Muscle of back (tissue), 3 donors: ENCODE measurements at regions not wholly inside any gene's neighbourhood (a gene's known extent, or its start where the extent isn't known, plus 50 kb on each side); places are given as distances from the start of the nearest gene placed in this dataset.
"Not testable (repeated sequence)": the region's sequence is repeated elsewhere in the genome, so short reads cannot be mapped to it uniquely, and the experiment has no call there.

Experiments used
- DNase-seq, 3 donors: peaks; one replicate each; pipeline versions ENCODE4 v3.0.0 to v3.0.0-alpha.2; 2013

DNA sequence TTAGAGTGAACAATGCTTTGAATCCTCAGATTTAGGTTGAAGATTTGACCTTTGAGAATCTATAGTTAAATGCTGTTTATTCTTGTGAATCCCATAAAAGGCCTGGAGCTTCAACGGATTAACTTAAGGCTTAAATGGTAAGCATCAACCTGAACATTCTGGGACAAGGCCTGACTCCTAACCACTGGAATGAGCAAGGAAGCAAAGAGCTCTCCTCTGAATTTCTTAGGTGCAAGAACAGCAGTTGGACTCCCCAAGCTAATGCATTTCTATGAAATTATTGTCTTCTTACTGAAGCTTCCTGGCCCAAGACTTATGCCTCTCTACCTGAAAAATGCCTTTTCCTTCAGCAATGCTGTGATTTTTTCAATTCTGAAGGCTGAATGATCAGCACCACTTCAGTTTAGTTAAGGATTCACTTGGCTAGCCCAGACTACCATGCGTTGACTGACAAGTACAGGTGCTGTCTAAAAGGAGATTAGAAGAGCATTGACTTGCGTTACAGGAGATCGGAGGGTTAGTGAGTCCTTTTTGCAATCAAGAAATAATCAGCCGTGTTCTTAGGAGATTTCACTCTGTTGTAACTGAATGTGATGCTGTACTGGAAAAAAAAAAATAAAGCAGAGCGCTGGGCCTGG is 178.5 kb downstream of the ZC3H11B start:
- DNase-seq, result peak in 2 of 3 donors; percentile 26 to 54

DNA sequence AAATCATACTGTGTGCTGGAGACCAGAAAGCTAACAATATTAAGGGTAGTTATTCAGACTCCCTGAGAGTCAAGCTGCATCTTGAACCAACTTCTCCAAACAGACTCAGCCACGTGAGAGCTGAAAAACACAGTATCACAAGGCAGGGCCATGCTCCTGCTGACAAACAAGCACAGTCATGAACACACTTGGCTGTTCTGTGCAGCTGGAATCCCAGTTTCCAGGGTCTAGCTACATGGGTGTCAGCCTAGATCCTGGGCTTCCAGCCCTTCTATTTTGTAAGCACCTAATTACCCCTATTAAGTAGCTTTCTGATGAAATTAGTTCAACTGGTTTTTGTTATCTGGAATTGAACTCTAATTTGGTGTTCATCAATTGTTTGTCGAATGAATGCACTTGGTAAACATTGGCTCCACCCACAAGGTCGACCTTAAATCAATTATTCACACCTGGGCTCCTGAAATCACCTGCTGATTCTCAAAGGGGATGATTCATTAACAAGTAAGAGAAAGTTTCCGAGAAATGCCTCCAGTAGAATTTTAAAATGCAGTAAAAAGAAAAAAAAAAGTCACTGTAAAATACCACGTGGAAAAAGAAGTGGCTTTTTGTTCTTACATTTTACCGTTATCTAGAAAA is 179.3 kb downstream of the ZC3H11B start:
- DNase-seq, result no peak

DNA sequence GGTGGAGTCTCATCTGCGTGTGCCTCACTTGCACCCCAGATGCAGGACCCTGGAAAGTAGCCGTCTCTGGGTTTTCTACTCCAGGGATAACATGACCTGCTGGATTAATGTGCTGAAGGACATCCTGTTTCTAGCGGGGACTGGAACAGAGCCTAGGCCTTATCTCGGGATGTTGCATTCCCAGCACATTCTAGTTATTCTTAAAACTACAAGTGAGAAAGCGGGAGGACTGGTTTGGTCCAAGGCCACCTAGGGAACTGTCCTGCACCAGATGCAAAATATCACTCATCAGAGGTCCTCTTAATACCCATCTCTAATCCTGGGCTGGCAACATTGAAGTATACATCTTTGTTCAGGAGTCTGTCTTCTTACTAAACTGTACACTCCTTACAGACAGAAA is 179.9 kb downstream of the ZC3H11B start:
- DNase-seq, result no peak

- no peak for DNase-seq
Measured at GRCh38 chr1:219432191-219432606, 180.7 kb downstream of the ZC3H11B start.

- DNase-seq, result no peak
Measured at GRCh38 chr1:219430419-219430818, 182.5 kb downstream of the ZC3H11B start.

DNA sequence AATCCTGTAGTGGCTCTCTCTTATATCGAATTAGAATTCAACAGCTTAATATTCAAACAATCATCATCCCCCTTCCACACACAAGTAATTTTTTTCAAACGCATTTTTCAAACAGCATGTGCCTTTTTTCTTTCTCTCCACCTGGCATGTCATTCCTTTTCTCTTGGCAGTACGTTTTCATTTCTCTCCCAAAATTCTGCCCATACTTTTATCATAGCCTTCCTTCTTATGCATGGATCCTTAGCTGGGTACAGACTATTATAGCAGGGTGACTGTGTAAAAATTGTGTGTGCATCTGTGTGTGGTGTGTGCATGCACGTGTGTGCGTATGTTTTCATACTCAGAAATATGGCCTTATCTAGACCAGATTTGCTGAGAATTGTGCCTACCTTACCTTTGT is 184.3 kb downstream of the ZC3H11B start:
- DNase-seq, result no peak

- peak in 2 of 3 donors; percentile 16 to 17 for DNase-seq
Measured at GRCh38 chr1:219427989-219428388, 184.9 kb downstream of the ZC3H11B start.

DNA sequence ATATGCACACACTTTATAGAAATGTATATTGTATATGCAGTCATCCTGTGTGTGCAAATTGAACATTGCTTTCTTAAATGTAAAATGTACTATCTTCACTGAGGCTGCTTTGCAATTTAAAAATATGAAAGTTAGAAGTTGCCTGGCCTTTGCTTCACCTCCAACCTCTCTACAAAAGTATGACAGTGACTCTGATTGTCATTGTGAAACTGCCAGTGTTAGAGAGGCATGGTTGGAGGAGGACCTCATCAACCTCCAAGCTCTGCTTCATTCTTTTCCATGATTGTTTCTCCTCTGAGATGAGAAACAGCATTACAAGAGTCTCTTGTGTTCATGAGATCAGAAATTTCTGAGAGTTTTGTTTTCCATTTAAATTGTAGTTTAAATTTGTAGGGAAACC is 185.5 kb downstream of the ZC3H11B start:
- DNase-seq, result no peak

DNA sequence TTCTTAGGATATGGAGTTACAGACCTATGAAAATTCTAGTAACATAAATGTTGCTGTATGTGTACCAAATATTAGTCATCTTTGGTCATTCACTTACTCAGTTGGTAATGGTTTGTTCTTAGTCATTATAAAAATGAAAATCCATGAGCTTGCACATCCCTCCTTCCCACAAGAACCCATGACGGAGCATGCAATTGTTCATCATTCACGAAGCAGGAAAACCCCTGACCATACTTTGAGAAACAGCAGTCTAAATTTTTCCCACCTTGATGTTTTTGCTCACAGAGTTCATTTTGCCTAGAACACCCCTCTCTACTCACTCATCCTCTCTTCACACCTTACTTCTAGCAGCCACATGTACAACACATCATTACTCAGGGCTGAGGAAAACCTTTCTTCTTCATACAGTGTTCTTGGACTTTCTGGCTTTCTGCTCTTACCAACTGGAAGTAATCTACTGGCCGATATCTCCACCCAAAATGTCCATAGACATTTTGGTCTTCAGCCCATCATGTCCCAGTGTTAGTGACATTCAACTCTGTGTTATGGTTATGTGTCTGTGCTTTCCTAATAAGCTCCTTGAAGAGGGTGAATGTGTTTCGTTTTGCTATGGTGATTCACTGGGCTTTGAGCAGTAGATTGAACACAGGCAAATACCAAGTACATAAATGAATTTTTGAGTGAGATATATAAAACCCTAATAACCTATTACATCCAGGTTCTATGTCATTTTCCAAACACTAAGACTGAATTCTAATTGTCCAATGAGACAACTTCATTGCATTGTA is 189.9 kb downstream of the ZC3H11B start:
- peak in 1 of 3 donors; percentile 29 for DNase-seq

DNA sequence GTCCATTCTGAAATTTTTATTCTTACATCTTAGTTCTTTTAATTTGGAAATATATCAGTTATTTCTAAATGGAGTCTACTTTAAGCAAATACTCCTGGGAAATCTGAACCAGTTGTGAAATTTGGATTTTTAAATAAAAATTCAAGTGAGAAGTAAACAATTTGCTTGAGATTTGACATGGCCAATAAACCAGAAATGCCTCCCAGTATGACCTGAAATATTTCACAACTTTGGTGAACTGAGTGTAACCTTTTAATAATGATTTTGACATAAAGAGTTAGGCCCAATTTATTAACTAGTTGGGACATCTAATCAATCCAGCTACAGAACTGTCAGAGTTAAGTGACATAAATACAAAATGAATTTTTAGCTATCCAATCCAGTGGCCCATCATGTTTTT is 192.0 kb downstream of the ZC3H11B start:
- DNase-seq, result no peak

GRCh38 chr1:219419860-219420259 is 193.0 kb downstream of the ZC3H11B start:
- no peak for DNase-seq

- DNase-seq, result peak; percentile 14 to 81 (median 61)
Measured at GRCh38 chr1:219419065-219419464, 193.8 kb downstream of the ZC3H11B start.

GRCh38 chr1:219417610-219418009 is 195.3 kb downstream of the ZC3H11B start:
- DNase-seq, result no peak

GRCh38 chr1:219416598-219417238 is 196.2 kb downstream of the ZC3H11B start:
- peak in 2 of 3 donors; percentile 22 to 42 for DNase-seq

- no peak for DNase-seq
Measured at GRCh38 chr1:219415915-219416314, 197.0 kb downstream of the ZC3H11B start.

- no peak for DNase-seq
Measured at GRCh38 chr1:219415433-219415832, 197.5 kb downstream of the ZC3H11B start.

GRCh38 chr1:219414250-219414649 is 198.7 kb downstream of the ZC3H11B start:
- DNase-seq, result no peak

DNA sequence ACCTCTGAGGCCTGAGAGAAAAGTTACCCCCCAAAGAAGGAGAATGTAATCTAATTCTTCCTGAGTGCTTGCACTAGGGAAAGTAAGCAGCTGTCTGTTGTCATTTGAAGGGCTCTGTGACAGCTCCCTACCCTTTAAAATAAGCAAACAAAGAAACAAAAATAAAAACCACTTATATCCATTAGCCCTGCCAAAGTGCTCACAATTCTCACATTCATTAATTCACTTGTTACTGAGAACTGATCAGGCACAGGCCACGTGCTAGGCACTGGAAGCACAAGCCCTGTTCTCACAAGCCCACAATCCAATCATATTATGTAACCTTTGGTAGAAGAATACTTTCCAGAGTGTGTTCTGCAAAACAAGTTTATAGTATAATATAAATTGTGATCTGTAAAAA is 199.4 kb downstream of the ZC3H11B start:
- peak in 1 of 3 donors; percentile 52 for DNase-seq

DNA sequence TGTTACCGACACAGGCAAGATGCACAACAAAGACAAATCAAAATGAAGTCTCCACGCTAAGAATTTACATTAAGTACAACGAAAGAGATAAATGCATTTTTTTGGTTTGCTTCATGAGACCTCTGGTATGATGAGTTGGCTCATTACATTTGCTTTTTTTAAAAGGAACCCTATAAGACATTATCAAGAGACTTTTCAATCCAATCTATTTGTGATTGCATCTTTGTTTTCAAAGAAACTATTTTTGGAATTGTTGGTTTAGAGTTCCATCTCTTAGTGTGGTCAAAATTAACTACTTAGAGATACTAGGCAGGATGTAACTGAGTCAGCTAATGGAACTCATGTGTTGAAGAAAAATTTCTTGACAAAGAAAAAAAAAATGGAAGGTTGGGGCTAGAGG is 200.1 kb downstream of the ZC3H11B start:
- peak in 1 of 3 donors; percentile 64 for DNase-seq

DNA sequence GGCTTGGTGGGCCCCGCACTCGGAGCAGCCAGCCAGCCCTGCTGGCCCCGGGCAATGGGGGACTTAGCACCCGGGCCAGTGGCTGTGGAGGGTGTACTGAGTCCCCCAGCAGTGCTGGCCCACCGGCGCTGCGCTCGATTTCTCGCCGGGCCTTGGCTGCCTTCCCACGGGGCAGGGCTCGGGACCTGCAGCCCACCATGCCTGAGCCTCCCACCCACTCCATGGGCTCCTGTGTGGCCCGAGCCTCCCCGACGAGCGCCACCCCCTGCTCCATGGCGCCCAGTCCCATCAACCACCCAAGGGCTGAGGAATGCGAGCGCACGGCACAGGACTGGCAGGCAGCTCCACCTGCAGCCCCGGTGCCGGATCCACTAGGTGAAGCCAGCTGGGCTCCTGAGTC is 202.2 kb downstream of the ZC3H11B start:
- DNase-seq, result not testable (repeated sequence)

- DNase-seq, result no peak
Measured at GRCh38 chr1:219405531-219406331, 207.2 kb downstream of the ZC3H11B start.

GRCh38 chr1:219404629-219405028 is 208.3 kb downstream of the ZC3H11B start:
- no peak for DNase-seq
